Nephron (organoid): ENCODE measurements at regions not wholly inside any gene's neighbourhood (a gene's known extent, or its start where the extent isn't known, plus 50 kb on each side); places are given as distances from the start of the nearest gene placed in this dataset.

Experiments used
- H3K27ac Mint-ChIP-seq, 3 experiments: 2 replicates each; pipeline ENCODE4 v1.8.0; 2020; ENCODE audit warnings: mixed read lengths in 3 of 3, mild to moderate bottlenecking in 2 of 3, moderate library complexity in 1 of 3
- H3K27me3 Mint-ChIP-seq: 2 replicates; pipeline ENCODE4 v1.8.0; 2021; ENCODE audit warnings: low read depth, mild to moderate bottlenecking, moderate library complexity, mixed read lengths
- H3K36me3 Mint-ChIP-seq: 2 replicates; pipeline ENCODE4 v1.8.0; 2020; ENCODE audit warnings: low read depth, mixed read lengths
- H3K4me1 Mint-ChIP-seq: 2 replicates; pipeline ENCODE4 v1.8.0; 2020; ENCODE audit warnings: mixed read lengths
- H3K4me3 Mint-ChIP-seq, 3 experiments: 2 replicates each; pipeline ENCODE4 v1.8.0; 2020; ENCODE audit warnings: mild to moderate bottlenecking in 3 of 3, mixed read lengths in 3 of 3, moderate library complexity in 2 of 3
- H3K9me3 Mint-ChIP-seq: 2 replicates; pipeline ENCODE4 v1.8.0; 2020; ENCODE audit warnings: mixed read lengths
- CTCF ChIP-seq, 3 experiments: fragments of 200-600 bp; sonication (generic); IDR thresholded peaks; one replicate each; pipeline ENCODE4 v1.5.0; 2021; ENCODE audit warnings: antibody characterized with exemption in 3 of 3; ENCODE audit not compliant: unreplicated experiment in 3 of 3

- peak overlapping the region; percentile 0 to 58 (median 13) for H3K27ac Mint-ChIP-seq
- TF ChIP-seq CTCF (IDR thresholded peaks at IDR 0.05; ENCODE audit: unreplicated experiment in 3 of 3), result no peak
- H3K36me3 Mint-ChIP-seq, result no peaks in the 10 kb centered on the region
- peaks cover 42% of the 10 kb centered on the region for H3K4me1 Mint-ChIP-seq
- no peaks in the 10 kb centered on the region for H3K9me3 Mint-ChIP-seq
- no peak overlapping the region for H3K4me3 Mint-ChIP-seq
- H3K27me3 Mint-ChIP-seq, result no peaks in the 10 kb centered on the region
Measured at GRCh38 chr5:56288873-56289601, 55.9 kb upstream of the ANKRD55 start.

GRCh38 chr5:56286015-56286884 is 53.1 kb upstream of the ANKRD55 start:
- Mint-ChIP-seq H3K36me3 (no peaks in the 10 kb centered on the region), H3K4me1 (peaks cover 32% of the 10 kb centered on the region), H3K9me3 (no peaks in the 10 kb centered on the region), H3K4me3 (no peak overlapping the region), H3K27me3 (no peaks in the 10 kb centered on the region), H3K27ac (peak overlapping the region; percentile 41 to 95 (median 77))
- TF ChIP-seq CTCF (IDR thresholded peaks at IDR 0.05; ENCODE audit: unreplicated experiment in 3 of 3), result no peak

- Mint-ChIP-seq H3K27me3 (no peaks in the 10 kb centered on the region), H3K4me3 (no peak overlapping the region), H3K4me1 (peaks cover 23% of the 10 kb centered on the region), H3K27ac (no peak overlapping the region), H3K9me3 (no peaks in the 10 kb centered on the region), H3K36me3 (no peaks in the 10 kb centered on the region)
- no peak for TF ChIP-seq CTCF (IDR thresholded peaks at IDR 0.05; ENCODE audit: unreplicated experiment in 3 of 3)
Measured at GRCh38 chr5:56282951-56283350, 49.8 kb upstream of the ANKRD55 start.
